Ecto neural progenitor cell (in vitro differentiated cells): ENCODE measurements at regions not wholly inside any gene's neighbourhood (a gene's known extent, or its start where the extent isn't known, plus 50 kb on each side); places are given as distances from the start of the nearest gene placed in this dataset.

ENCODE experiments used
- DNase-seq: peaks from one replicate; pipeline ENCODE4 v3.0.0-alpha.2; 2018; ENCODE audit warnings: low spot score

DNA sequence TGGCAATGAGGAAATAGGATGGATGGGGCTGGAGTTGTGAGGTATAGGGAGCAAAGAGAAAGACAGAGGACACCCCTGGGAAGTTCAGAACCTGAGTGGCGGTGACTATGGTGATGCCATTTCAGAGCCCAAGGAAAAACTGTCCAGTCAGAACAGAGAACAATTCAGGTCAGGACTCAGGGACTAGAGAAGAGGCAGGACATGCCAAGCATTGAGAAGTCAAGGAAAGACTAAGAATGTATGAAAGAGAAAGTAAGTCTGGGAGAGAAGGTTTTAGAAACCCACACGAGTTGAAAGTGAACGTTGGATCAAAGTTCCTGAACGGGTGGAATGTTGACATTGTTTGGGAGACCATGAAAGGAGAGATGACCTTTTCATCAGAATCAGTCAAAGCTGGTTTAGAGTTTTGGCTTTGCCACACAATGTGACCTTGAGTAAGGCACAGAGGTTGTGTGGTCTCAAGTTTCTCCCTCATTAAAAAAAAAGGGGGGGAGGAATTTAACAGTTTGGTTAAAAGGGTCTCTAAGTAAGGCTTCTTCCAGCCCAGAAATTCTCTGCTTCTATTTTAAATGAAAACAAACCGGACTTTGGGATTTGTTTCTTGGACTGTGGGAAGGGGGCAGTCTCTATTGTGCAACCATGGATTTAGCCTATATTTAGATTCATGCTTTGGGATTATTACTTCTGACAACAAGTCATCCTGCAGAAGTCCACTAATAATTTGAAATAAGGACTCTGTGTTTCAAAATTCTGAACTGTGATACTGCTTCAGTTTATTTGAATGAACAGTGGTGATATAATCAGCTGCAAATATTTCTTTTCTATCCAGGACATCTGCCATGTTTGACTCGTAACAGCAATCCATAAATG lies 315.9 kb upstream of the TBL1XR1 start:
- DNase-seq, result no peak

DNA sequence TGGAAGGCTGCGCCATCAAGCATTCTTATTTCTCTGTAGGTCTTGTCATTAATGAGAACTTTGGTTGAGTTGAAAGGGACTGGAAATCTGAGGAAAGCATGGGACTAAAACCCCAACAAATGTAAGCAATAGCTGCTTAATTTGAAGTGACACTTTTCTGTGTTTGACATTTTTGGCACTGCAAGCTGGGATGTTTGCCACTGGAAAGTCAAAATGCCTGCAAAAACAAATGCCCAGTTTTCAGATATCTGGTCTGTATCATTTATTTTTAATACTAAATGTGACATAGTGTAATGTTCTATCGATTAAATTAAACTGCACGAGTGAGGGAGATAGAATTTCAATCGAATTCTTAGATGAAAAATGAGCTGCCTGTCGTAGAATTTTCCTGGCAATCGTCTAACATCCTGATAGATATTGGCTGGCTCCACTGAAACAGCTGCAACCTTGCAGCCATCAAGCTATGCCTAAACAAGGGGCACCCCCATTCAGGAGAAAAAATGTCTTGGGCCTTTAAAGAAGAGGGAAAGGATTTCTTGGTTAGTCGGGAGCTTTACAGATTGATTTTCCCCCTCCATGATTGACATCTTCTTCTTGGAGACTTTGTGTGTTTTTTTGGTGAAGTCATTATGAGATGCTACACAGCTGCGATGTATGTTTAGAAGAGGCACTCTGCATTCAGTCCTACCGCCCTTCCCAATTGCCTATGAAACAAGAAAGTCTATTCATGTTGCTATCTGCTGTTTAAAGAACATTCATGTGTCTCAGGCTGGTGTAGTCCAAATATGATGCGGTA lies 316.7 kb upstream of the TBL1XR1 start:
- no peak for DNase-seq

DNA sequence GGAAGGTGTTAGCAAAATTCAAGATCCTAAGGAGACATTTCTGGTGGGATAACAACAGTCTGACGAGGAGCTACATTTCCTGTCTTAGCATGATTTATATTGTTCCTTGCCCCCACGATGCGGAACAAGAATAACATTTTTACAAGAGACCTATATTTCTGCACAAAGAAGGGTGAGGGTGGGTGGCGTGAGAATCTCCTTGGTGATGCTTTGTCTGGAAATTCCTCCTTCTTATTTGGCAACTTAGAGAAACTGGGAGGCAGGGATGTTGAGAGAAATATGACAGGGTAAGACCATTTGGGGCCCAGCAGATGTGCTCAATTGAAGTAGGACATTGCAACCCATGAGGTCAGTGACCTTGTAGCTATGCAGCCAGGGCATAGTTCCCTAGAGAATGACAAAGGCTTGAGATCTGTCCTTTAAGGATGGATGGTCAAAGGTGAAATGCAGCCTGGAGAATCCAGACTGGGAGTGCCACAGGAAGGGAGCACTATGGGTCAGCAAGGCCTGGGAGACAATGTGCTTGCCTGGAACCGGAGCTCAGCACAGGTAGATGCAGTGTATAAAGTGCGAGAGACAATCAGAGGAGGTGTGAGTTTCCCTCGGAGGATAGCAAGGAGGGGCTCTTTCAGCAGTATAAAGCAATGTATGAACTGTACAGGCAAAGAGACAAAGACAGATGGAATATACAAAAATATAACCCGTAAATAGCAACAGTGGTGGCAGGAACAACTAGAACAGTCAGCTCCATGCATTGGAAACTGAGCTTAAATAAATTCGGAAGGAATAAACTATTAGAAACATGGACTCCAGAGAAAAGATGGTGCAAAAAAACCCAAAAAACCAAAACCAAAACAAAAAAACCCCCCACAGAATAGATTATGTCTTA lies 317.6 kb upstream of the TBL1XR1 start:
- DNase-seq, result no peak

- no peak for DNase-seq
Measured at GRCh38 chr3:177515786-177516157, 318.5 kb upstream of the TBL1XR1 start.

DNA sequence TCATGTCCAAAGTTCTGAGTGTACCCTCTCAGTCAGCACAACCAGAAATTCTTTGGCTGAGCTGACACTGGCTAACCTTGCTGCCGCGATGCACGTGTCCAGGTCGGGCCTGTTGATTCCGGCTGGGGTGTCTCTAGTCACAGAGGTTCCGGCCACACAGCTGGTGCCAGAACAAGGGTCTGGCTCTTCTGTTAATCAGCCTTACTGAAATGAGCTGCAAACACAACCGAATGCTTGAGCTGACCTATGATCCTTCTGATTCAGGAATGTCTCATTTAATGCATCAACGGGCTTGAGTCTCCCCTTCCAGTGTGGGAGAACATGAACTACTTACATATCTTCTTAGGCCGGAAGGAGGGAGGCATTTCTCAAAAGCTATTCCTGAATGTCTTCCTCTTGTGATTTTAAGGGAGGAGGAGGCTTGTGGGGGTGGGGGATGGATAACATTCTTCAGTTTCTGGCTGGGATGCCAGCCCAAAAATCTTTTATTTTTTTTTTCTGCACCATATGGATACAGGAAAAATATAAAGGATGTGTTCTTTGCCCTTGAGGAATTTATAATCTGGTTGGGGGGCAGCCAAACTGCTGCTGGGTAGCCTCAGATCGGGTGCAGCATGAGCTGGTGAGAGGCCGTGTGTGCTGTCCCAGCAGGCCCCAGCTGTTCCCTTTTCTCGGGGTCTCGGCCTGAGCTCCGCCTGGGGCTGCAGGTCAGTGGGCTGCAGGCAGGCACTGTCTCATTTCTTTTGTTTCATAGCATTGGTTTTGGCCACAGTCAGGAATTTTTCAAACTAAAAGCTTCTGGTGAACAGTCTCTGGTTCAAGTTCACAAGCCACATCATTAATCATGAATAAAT lies 319.1 kb upstream of the TBL1XR1 start:
- peak; percentile 71 for DNase-seq

GRCh38 chr3:177517906-177518305 lies 320.6 kb upstream of the TBL1XR1 start:
- DNase-seq, result no peak

GRCh38 chr3:177519588-177519987 lies 322.3 kb upstream of the TBL1XR1 start:
- DNase-seq, result no peak

- DNase-seq, result no peak
Measured at GRCh38 chr3:177521305-177521704, 324.0 kb upstream of the TBL1XR1 start.

GRCh38 chr3:177522051-177522450 lies 324.8 kb upstream of the TBL1XR1 start:
- no peak for DNase-seq

DNA sequence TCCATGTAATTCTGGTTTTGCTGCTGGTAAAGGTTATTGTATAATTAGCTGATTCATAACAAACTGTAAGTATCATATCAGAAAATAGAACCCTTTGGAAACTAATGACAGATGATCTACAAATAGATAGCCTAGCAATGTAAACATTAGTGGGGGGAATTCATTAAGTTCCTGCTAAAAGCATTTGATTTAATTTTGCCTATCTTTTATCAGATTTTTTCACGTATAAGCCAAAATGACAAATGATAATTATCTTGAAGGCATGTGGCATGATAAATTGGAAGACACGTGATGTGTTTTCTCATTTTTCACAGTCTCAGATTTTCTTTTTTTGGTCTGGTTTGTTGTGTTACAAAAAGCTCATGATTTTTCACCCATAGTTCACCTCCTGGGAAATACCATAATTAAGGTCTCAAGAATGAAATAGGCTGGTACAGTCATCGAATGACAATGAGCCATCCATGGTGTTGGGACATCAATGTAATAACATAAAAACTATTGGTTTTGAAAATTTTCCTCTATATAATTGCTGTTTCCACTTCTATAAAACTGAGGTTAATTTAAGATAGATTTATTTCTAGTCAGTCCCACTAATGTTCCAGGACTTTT lies 325.9 kb upstream of the TBL1XR1 start:
- no peak for DNase-seq

DNA sequence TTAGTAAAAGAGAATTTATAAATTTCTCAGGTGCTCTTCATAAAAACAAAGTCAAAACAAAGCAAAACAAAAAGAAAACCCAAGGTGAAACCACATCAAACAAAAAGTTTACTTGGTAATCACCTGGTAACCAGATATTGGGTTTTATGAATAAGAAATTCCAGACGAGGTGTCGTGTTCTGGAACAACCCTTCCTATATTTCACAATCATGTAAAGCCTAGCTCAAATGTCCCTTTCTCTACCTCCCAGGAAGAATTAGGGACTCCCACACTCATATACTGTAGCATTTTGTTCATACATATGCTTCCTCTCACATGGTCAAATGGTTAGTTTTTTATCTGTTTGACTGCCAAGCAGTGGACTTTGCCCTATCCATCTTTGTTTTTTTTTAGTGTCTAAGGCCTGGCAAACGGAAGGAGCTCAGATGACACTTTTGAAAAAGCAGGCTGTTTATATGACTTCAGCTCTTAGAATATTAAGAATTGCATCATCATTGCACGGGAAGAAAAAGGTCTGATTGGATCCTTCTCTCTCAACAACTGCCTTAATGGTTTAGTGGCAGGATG lies 326.7 kb upstream of the TBL1XR1 start:
- no peak for DNase-seq

GRCh38 chr3:177524742-177525141 lies 327.5 kb upstream of the TBL1XR1 start:
- DNase-seq, result no peak

GRCh38 chr3:177525414-177525813 lies 328.1 kb upstream of the TBL1XR1 start:
- DNase-seq, result no peak

GRCh38 chr3:177525987-177526712 lies 328.9 kb upstream of the TBL1XR1 start:
- DNase-seq, result no peak

- no peak for DNase-seq
Measured at GRCh38 chr3:177527182-177527581, 329.9 kb upstream of the TBL1XR1 start.

DNA sequence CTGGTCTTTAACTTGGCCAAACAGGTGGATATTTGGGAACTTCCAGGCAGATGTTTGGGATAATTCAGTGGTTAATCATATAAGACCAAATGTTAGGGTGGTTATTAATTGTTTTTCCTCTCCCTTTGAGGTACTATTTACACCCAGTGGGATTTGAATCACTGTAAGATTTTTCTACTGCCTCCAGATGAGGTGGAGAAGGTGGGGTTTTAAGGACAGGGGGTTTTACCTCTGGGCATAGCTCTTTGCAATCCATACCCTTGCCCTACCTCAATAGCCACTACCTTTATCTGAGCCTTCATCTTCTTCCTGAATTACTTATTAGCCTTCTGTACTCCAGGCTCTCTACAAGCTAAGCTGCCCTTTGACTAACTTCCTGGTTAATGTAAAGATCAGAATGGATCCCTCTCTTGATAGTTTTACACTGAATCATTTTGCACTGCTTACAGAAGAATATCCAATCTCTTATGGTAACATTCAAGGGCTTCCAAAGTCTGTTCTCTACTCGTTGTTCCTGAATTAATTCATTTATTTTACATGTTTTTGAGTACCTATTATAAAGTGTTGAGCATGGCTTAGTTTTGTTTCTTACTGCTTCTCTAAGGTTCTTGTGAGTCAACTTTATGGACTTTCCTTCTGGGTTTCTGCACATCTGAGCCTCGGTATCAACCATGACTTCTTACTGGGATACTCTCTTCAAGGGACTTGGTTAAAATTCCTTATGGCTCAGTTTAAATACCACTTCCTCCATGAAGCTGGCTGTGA lies 331.2 kb upstream of the TBL1XR1 start:
- DNase-seq, result no peak

- no peak for DNase-seq
Measured at GRCh38 chr3:177529071-177529550, 331.8 kb upstream of the TBL1XR1 start.

- no peak for DNase-seq
Measured at GRCh38 chr3:177529716-177530335, 332.5 kb upstream of the TBL1XR1 start.
